ENCODE measurements at regions not wholly inside any gene's neighbourhood (a gene's known extent, or its start where the extent isn't known, plus 50 kb on each side); places are given as distances from the start of the nearest gene placed in this dataset.

GRCh38 chr6:104638841-104639290, 220.9 kb downstream of the HACE1 start:
- TF ChIP-seq CTCF (IDR thresholded peaks at IDR 0.05) (no peak), POLR2A (IDR thresholded peaks at IDR 0.05) (no peak)
